CD4-positive, alpha-beta memory T cell (primary cell): ENCODE measurements at regions not wholly inside any gene's neighbourhood (a gene's known extent, or its start where the extent isn't known, plus 50 kb on each side); places are given as distances from the start of the nearest gene placed in this dataset.
"Not testable (repeated sequence)": the region's sequence is repeated elsewhere in the genome, so short reads cannot be mapped to it uniquely, and the experiment has no call there.

Experiments used
- CTCF ChIA-PET: fragments of 350-600 bp; sonication (Branson Sonifier 250); formaldehyde crosslinking; loops from one replicate; lab custom pipeline; 2021; ENCODE audit warnings: inconsistent platforms; ENCODE audit not compliant: partially characterized antibody; lab: Charles Lee
- POLR2A ChIA-PET: fragments of 350-600 bp; sonication (Branson Sonifier 250); formaldehyde crosslinking; loops from one replicate; lab custom pipeline; 2021; ENCODE audit not compliant: partially characterized antibody; lab: Charles Lee
- DNase-seq, 5 donors: peaks; one replicate each; pipeline versions ENCODE4 v3.0.0 to v3.0.0-alpha.2; 2020 to 2022; ENCODE audit warnings: mixed read lengths in 1 of 5
- H3K27ac ChIP-seq: one replicate; pipeline ENCODE4 v1.7.0; 2013; ENCODE audit warnings: low read depth, low read length
- H3K27me3 ChIP-seq: 2 replicates; pipeline ENCODE4 v1.7.0; 2013; ENCODE audit warnings: mild to moderate bottlenecking, low read length, moderate library complexity; ENCODE audit not compliant: insufficient read depth
- H3K36me3 ChIP-seq: 2 replicates; pipeline ENCODE4 v1.7.0; 2013; ENCODE audit warnings: mild to moderate bottlenecking, low read length, moderate library complexity; ENCODE audit not compliant: insufficient read depth
- H3K4me1 ChIP-seq: 2 replicates; pipeline ENCODE4 v1.7.0; 2013; ENCODE audit warnings: mild to moderate bottlenecking, low read length, moderate library complexity; ENCODE audit not compliant: insufficient read depth
- H3K4me3 ChIP-seq, 2 donors: one replicate each; pipeline ENCODE4 v1.7.0; 2013; ENCODE audit warnings: low read length in 2 of 2, mild to moderate bottlenecking in 1 of 2
- H3K9me3 ChIP-seq, 2 donors: one replicate each; pipeline ENCODE4 v1.7.0; 2013; ENCODE audit warnings: low read length in 2 of 2, control low read depth in 1 of 2; ENCODE audit not compliant: control insufficient read depth in 1 of 2
- H3K27ac Mint-ChIP-seq, 7 donors: one replicate each; pipeline ENCODE4 v1.8.0; 2020 to 2021; ENCODE audit warnings: mixed read lengths in 7 of 7, mild to moderate bottlenecking in 6 of 7, inconsistent platforms in 3 of 7, moderate library complexity in 3 of 7
- H3K27me3 Mint-ChIP-seq, 2 donors: one replicate each; pipeline ENCODE4 v1.8.0; 2020 to 2021; ENCODE audit warnings: mixed read lengths in 2 of 2
- H3K36me3 Mint-ChIP-seq, 2 donors: one replicate each; pipeline ENCODE4 v1.8.0; 2020 to 2021; ENCODE audit warnings: mixed read lengths in 2 of 2, inconsistent platforms in 1 of 2, mild to moderate bottlenecking in 1 of 2
- H3K4me1 Mint-ChIP-seq, 4 donors: one replicate each; pipeline ENCODE4 v1.8.0; 2020 to 2021; ENCODE audit warnings: mixed read lengths in 4 of 4, mild to moderate bottlenecking in 1 of 4
- H3K4me3 Mint-ChIP-seq, 8 donors: one replicate each; pipeline ENCODE4 v1.8.0; 2020 to 2021; ENCODE audit warnings: mixed read lengths in 8 of 8, mild to moderate bottlenecking in 7 of 8, moderate library complexity in 6 of 8, inconsistent platforms in 3 of 8
- H3K9me3 Mint-ChIP-seq, 8 donors: one replicate each; pipeline ENCODE4 v1.8.0; 2020 to 2021; ENCODE audit warnings: mixed read lengths in 8 of 8, mild to moderate bottlenecking in 5 of 8, inconsistent platforms in 3 of 8, moderate library complexity in 1 of 8
- intact Hi-C: fragments of 100-400 bp; cut with micrococcal nuclease; formaldehyde crosslinking; loops from one replicate; pipeline ENCODE4 v1.15.1; 2023

- Mint-ChIP-seq H3K27me3 (peaks cover 0 to 4% of the 10 kb centered on the region in 2 donors), H3K4me3 (no peak overlapping the region), H3K27ac (no peak overlapping the region), H3K4me1 (no peaks in the 10 kb centered on the region), H3K9me3 (peaks cover 0 to 1% (median 0%) of the 10 kb centered on the region in 8 donors), H3K36me3 (no peaks in the 10 kb centered on the region)
- ChIA-PET POLR2A (no interaction called here), CTCF (interaction anchor here (0.7 to 2.3 kb wide), 3 partner anchors 229 to 232 kb away, joined by 3 to 15 read pairs (median 3); no protein-coding TSS in a partner anchor)
- Histone ChIP-seq H3K4me3 (no peak overlapping the region), H3K27ac (no peak overlapping the region), H3K27me3 (no peaks in the 10 kb centered on the region), H3K9me3 (no peaks in the 10 kb centered on the region), H3K36me3 (no peaks in the 10 kb centered on the region), H3K4me1 (no peaks in the 10 kb centered on the region)
- intact Hi-C loops, result no loop called here
- no peak for DNase-seq
These were observed 170.3 kb upstream of the PDE7B start for GRCh38 chr6:135680964-135681913.

- H3K27ac ChIP-seq, result no peak overlapping the region
- H3K27ac Mint-ChIP-seq, result no peak overlapping the region
These were observed 164.7 kb upstream of the PDE7B start for GRCh38 chr6:135686784-135687301.

GRCh38 chr6:135688476-135688875 lies 163.0 kb upstream of the PDE7B start:
- H3K4me1 Mint-ChIP-seq, H3K27me3 ChIP-seq, H3K36me3 Mint-ChIP-seq, H3K27ac Mint-ChIP-seq, H3K36me3 ChIP-seq, DNase-seq, POLR2A ChIA-PET, H3K9me3 ChIP-seq, H3K4me3 ChIP-seq, intact Hi-C loops, H3K4me1 ChIP-seq, H3K9me3 Mint-ChIP-seq, H3K4me3 Mint-ChIP-seq, H3K27me3 Mint-ChIP-seq, H3K27ac ChIP-seq: not testable (repeated sequence)
- CTCF ChIA-PET, result interaction anchor here (1.0 kb wide), 1 partner anchor 538 kb away, joined by 3 read pairs; no protein-coding TSS in a partner anchor

More at GRCh38 chr6:135686784-135687301, 164.7 kb upstream of the PDE7B start:
- ChIA-PET POLR2A (no interaction called here), CTCF (interaction anchor here (0.6 to 1.0 kb wide), 3 partner anchors 10 to 539 kb away, joined by 3 read pairs; no protein-coding TSS in a partner anchor)
- H3K4me3 ChIP-seq, result no peak overlapping the region
- Mint-ChIP-seq H3K36me3 (no peaks in the 10 kb centered on the region), H3K27me3 (peaks cover 0 to 4% of the 10 kb centered on the region in 2 donors), H3K4me3 (no peak overlapping the region), H3K4me1 (no peaks in the 10 kb centered on the region), H3K9me3 (no peaks in the 10 kb centered on the region)
- H3K4me1 ChIP-seq, result no peaks in the 10 kb centered on the region
- H3K9me3 ChIP-seq, result no peaks in the 10 kb centered on the region
- no peak for DNase-seq
- no peaks in the 10 kb centered on the region for H3K27me3 ChIP-seq
- H3K36me3 ChIP-seq, result no peaks in the 10 kb centered on the region
- intact Hi-C loops, result no loop called here

GRCh38 chr6:135692426-135692825 lies 159.1 kb upstream of the PDE7B start:
- H3K9me3 Mint-ChIP-seq, result no peaks in the 10 kb centered on the region
- no peaks in the 10 kb centered on the region for H3K36me3 Mint-ChIP-seq
- H3K4me1 Mint-ChIP-seq, result no peaks in the 10 kb centered on the region
- H3K9me3 ChIP-seq, result no peaks in the 10 kb centered on the region
- H3K27me3 Mint-ChIP-seq, result peaks cover 0 to 5% of the 10 kb centered on the region in 2 donors
- no peak for DNase-seq
- H3K4me3 Mint-ChIP-seq, result no peak overlapping the region
- no peak overlapping the region for H3K4me3 ChIP-seq
- intact Hi-C loops, result no loop called here
- no peaks in the 10 kb centered on the region for H3K36me3 ChIP-seq
- no peak overlapping the region for H3K27ac ChIP-seq
- no peaks in the 10 kb centered on the region for H3K4me1 ChIP-seq
- ChIA-PET POLR2A (no interaction called here), CTCF (no interaction called here)
- H3K27ac Mint-ChIP-seq, result no peak overlapping the region
- H3K27me3 ChIP-seq, result no peaks in the 10 kb centered on the region

DNA sequence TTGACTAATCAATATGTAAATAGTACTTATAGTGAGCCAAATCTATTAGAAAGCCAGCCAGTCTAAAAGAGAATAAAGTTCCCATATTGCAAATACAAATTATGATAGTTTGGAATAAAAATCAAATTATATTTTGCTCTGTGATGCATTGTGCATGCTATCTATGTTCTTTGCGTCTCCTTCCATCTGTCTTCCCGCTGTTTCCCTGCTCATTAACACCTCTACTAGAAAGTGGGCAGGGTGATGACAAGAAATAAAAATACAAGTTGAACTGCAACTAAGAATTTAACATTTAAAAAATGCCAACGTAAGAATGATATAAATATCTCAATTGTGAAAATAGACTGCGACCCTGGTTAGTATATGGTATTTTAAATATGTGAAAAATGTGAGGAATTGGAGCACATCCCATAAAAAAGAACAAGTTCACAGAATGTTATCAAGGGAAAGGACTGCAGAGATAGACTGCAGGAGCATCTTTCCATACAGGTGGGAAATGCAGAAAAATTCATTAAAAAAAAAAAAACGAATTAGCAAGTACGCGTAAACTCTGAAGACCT lies 157.6 kb upstream of the PDE7B start:
- Histone ChIP-seq H3K27ac (no peak overlapping the region), H3K4me1 (no peaks in the 10 kb centered on the region), H3K36me3 (no peaks in the 10 kb centered on the region), H3K27me3 (no peaks in the 10 kb centered on the region), H3K9me3 (no peaks in the 10 kb centered on the region), H3K4me3 (no peak overlapping the region)
- H3K4me3 Mint-ChIP-seq, result no peak overlapping the region
- DNase-seq, result no peak
- ChIA-PET POLR2A (no interaction called here), CTCF (no interaction called here)
- no peaks in the 10 kb centered on the region for H3K36me3 Mint-ChIP-seq
- H3K27ac Mint-ChIP-seq, result no peak overlapping the region
- H3K9me3 Mint-ChIP-seq, result no peaks in the 10 kb centered on the region
- no peaks in the 10 kb centered on the region for H3K4me1 Mint-ChIP-seq
- peaks cover 0 to 5% of the 10 kb centered on the region in 2 donors for H3K27me3 Mint-ChIP-seq
- intact Hi-C loops, result no loop called here

DNA sequence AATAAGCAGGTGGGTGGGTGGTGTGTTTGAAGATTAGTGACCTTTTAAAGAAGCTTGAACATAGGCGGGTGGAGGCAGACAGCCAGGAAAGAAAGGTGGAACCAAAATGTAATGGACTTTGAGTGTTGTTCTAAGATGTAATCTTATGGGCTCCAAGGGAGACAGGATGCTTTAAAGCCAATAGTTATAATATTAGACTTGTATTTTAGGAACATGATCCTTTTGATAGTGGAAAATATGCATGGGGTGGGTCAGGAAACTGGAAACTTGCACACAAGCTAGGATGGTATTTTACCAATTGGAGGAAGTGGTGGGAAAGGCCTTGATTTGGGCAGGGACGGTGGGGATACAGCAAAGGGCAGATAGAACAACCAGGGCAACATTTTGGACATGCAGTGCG lies 151.8 kb upstream of the PDE7B start:
- DNase-seq, result no peak
- intact Hi-C loops, result no loop called here
- Histone ChIP-seq H3K4me3 (no peak overlapping the region), H3K36me3 (no peaks in the 10 kb centered on the region), H3K27ac (no peak overlapping the region), H3K9me3 (no peaks in the 10 kb centered on the region), H3K27me3 (no peaks in the 10 kb centered on the region), H3K4me1 (no peaks in the 10 kb centered on the region)
- H3K27me3 Mint-ChIP-seq, result peaks cover 0 to 2% of the 10 kb centered on the region in 2 donors
- no peaks in the 10 kb centered on the region for H3K36me3 Mint-ChIP-seq
- no peak overlapping the region for H3K27ac Mint-ChIP-seq
- no peaks in the 10 kb centered on the region for H3K9me3 Mint-ChIP-seq
- no peaks in the 10 kb centered on the region for H3K4me1 Mint-ChIP-seq
- CTCF ChIA-PET, result no interaction called here
- POLR2A ChIA-PET, result no interaction called here
- H3K4me3 Mint-ChIP-seq, result no peak overlapping the region

GRCh38 chr6:135701426-135701825 lies 150.1 kb upstream of the PDE7B start:
- Mint-ChIP-seq H3K27ac (no peak overlapping the region), H3K9me3 (no peaks in the 10 kb centered on the region), H3K4me1 (no peaks in the 10 kb centered on the region), H3K4me3 (no peak overlapping the region), H3K27me3 (peaks cover 0 to 5% of the 10 kb centered on the region in 2 donors), H3K36me3 (no peaks in the 10 kb centered on the region)
- no peak overlapping the region for H3K4me3 ChIP-seq
- intact Hi-C loops, result no loop called here
- H3K27ac ChIP-seq, result no peak overlapping the region
- no peaks in the 10 kb centered on the region for H3K4me1 ChIP-seq
- DNase-seq, result no peak
- ChIA-PET CTCF (no interaction called here), POLR2A (no interaction called here)
- H3K36me3 ChIP-seq, result no peaks in the 10 kb centered on the region
- H3K27me3 ChIP-seq, result no peaks in the 10 kb centered on the region
- H3K9me3 ChIP-seq, result no peaks in the 10 kb centered on the region
